ENCODE measurements at regions not wholly inside any gene's neighbourhood (a gene's known extent, or its start where the extent isn't known, plus 50 kb on each side); places are given as distances from the start of the nearest gene placed in this dataset.

DNA sequence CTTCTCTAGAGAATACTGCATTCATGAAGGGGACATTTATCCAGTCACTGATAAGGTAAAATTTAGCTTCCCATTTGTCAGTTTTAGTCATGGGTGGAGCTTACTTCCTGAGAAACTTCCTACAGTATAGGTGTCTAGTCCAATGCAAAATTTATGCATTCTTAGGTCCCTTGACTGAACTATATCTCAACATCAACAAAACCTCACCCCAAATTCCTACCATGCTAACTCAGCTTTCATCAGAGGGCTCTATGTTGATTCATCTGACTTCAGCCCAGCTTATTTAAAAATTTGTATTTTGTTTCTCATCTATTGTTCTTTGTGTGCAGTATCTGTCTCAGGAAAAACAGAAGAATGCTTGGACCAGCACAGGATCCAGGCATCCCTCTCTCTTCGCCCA, 296.4 kb upstream of the ACVR2A start:
- no peak for TF ChIP-seq CTCF (IDR thresholded peaks at IDR 0.05; ENCODE audit: insufficient read depth, low read length)
- no peak for TF ChIP-seq SPI1 (IDR thresholded peaks at IDR 0.05; ENCODE audit: borderline replicate concordance, low read depth)
- TF ChIP-seq, protein P1, sequence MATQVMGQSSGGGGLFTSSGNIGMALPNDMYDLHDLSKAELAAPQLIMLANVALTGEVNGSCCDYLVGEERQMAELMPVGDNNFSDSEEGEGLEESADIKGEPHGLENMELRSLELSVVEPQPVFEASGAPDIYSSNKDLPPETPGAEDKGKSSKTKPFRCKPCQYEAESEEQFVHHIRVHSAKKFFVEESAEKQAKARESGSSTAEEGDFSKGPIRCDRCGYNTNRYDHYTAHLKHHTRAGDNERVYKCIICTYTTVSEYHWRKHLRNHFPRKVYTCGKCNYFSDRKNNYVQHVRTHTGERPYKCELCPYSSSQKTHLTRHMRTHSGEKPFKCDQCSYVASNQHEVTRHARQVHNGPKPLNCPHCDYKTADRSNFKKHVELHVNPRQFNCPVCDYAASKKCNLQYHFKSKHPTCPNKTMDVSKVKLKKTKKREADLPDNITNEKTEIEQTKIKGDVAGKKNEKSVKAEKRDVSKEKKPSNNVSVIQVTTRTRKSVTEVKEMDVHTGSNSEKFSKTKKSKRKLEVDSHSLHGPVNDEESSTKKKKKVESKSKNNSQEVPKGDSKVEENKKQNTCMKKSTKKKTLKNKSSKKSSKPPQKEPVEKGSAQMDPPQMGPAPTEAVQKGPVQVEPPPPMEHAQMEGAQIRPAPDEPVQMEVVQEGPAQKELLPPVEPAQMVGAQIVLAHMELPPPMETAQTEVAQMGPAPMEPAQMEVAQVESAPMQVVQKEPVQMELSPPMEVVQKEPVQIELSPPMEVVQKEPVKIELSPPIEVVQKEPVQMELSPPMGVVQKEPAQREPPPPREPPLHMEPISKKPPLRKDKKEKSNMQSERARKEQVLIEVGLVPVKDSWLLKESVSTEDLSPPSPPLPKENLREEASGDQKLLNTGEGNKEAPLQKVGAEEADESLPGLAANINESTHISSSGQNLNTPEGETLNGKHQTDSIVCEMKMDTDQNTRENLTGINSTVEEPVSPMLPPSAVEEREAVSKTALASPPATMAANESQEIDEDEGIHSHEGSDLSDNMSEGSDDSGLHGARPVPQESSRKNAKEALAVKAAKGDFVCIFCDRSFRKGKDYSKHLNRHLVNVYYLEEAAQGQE (IDR thresholded peaks at IDR 0.05; ENCODE audit: insufficient replicate concordance, low read depth): no peak
- TF ChIP-seq POLR2AphosphoS5 (IDR thresholded peaks at IDR 0.05; ENCODE audit: low read depth): no peak
- no peak for TF ChIP-seq GABPA (IDR thresholded peaks at IDR 0.05; ENCODE audit: low read depth)
- DNase-seq (ENCODE audit: low read depth in 1 of 2, low spot score in 1 of 2): no peak

DNA sequence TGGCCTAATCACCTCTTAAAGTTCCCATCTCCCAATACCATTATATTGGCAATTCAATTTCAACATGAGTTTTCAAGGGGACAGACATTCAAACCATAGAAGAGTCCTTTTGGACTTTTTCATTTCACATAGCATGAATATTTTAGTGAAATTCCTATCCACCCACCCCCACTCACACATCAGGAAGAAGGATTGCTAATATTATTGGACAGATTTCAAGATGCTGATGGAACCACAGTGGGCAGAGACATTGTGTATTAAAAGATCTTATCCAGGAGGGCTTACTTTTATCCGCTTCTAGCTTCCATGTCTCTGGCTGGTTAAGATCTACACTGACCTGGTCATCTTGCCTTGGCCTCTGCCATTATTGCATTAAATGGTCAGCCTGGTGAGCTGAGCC, 297.4 kb upstream of the ACVR2A start:
- no peak for TF ChIP-seq GABPA (IDR thresholded peaks at IDR 0.05; ENCODE audit: low read depth)
- TF ChIP-seq CTCF (IDR thresholded peaks at IDR 0.05; ENCODE audit: insufficient read depth, low read length): no peak
- no peak for TF ChIP-seq POLR2AphosphoS5 (IDR thresholded peaks at IDR 0.05; ENCODE audit: low read depth)
- TF ChIP-seq, protein P1 (IDR thresholded peaks at IDR 0.05; ENCODE audit: insufficient replicate concordance, low read depth): no peak
- no peak for TF ChIP-seq SPI1 (IDR thresholded peaks at IDR 0.05; ENCODE audit: borderline replicate concordance, low read depth)
- H3K27ac ChIP-seq (replicated peaks): no peak overlapping the region
- H3K4me3 ChIP-seq (replicated peaks; ENCODE audit: insufficient read depth, low read length): no peak overlapping the region
- no peak for DNase-seq (ENCODE audit: low read depth in 1 of 2, low spot score in 1 of 2)
- H3K27me3 ChIP-seq (ENCODE audit: insufficient read depth, poor library complexity, severe bottlenecking): no peaks in the 10 kb centered on the region

More for the DNA sequence above, 296.4 kb upstream of the ACVR2A start:
- Histone ChIP-seq H3K4me3 (replicated peaks; ENCODE audit: insufficient read depth, low read length) (no peak overlapping the region), H3K27me3 (ENCODE audit: insufficient read depth, poor library complexity, severe bottlenecking) (no peaks in the 10 kb centered on the region), H3K27ac (replicated peaks) (no peak overlapping the region)

GRCh38 chr2:147546109-147546508, 298.7 kb upstream of the ACVR2A start:
- Histone ChIP-seq H3K27me3 (ENCODE audit: insufficient read depth, poor library complexity, severe bottlenecking) (no peaks in the 10 kb centered on the region), H3K27ac (replicated peaks) (no peak overlapping the region), H3K4me3 (replicated peaks; ENCODE audit: insufficient read depth, low read length) (no peak overlapping the region)
- TF ChIP-seq, protein P1 (IDR thresholded peaks at IDR 0.05; ENCODE audit: insufficient replicate concordance, low read depth): no peak
- no peak for TF ChIP-seq SPI1 (IDR thresholded peaks at IDR 0.05; ENCODE audit: borderline replicate concordance, low read depth)
- TF ChIP-seq POLR2AphosphoS5 (IDR thresholded peaks at IDR 0.05; ENCODE audit: low read depth): no peak
- TF ChIP-seq GABPA (IDR thresholded peaks at IDR 0.05; ENCODE audit: low read depth): no peak
- no peak for TF ChIP-seq CTCF (IDR thresholded peaks at IDR 0.05; ENCODE audit: insufficient read depth, low read length)
- no peak for DNase-seq (ENCODE audit: low read depth in 1 of 2, low spot score in 1 of 2)

Measured in HL-60 (cell line).